Suprapubic skin (tissue), 4 donors: ENCODE measurements at regions not wholly inside any gene's neighbourhood (a gene's known extent, or its start where the extent isn't known, plus 50 kb on each side); places are given as distances from the start of the nearest gene placed in this dataset.

Source experiments
- DNase-seq, 2 donors: peaks; one replicate each; pipeline ENCODE4 v3.0.0-alpha.2; 2019; ENCODE audit warnings: low spot score in 2 of 2
- H3K27ac ChIP-seq: fragments of 200-600 bp; sonication (generic); one replicate; pipeline ENCODE4 v1.5.1; 2019
- H3K27me3 ChIP-seq: fragments of 200-600 bp; sonication (generic); one replicate; pipeline ENCODE4 v1.5.1; 2019
- H3K36me3 ChIP-seq: fragments of 200-600 bp; sonication (generic); one replicate; pipeline ENCODE4 v1.5.1; 2019
- H3K4me1 ChIP-seq: fragments of 200-600 bp; sonication (generic); one replicate; pipeline ENCODE4 v1.5.1; 2019
- H3K4me3 ChIP-seq: fragments of 200-600 bp; sonication (generic); one replicate; pipeline ENCODE4 v1.5.1; 2019; ENCODE audit warnings: mild to moderate bottlenecking
- H3K9me3 ChIP-seq: fragments of 200-600 bp; sonication (generic); one replicate; pipeline ENCODE4 v1.5.1; 2019
- CTCF ChIP-seq, 2 donors: fragments of 200-600 bp in 1 of 2; fragments of 450-650 bp in 1 of 2; sonication (generic) in 1 of 2; IDR thresholded peaks; one replicate each; pipeline ENCODE4 v1.5.1; 2016 to 2019; ENCODE audit warnings: antibody characterized with exemption in 2 of 2, mild to moderate bottlenecking in 1 of 2, moderate library complexity in 1 of 2
- EP300 ChIP-seq: sonication (generic); formaldehyde crosslinking; IDR thresholded peaks from one replicate; pipeline ENCODE4 v1.6.1; 2017; ENCODE audit warnings: antibody characterized with exemption
- POLR2A ChIP-seq, 2 donors: fragments of 450-650 bp; IDR thresholded peaks; one replicate each; pipeline ENCODE4 v1.6.1; 2017; ENCODE audit warnings: antibody characterized with exemption in 2 of 2, mild to moderate bottlenecking in 2 of 2, moderate library complexity in 2 of 2
- POLR2AphosphoS5 ChIP-seq, 3 donors: sonication (generic); formaldehyde crosslinking; IDR thresholded peaks; one replicate each; pipeline ENCODE4 v1.6.1; 2017; ENCODE audit warnings: antibody characterized with exemption in 3 of 3
- WGBS: methylation state at CpG from one replicate; pipeline ENCODE4 v1.1.5; 2018; 5-methylcytosine and 5-hydroxymethylcytosine counted together

GRCh38 chr10:9157656-9158055, 1103.2 kb downstream of the GATA3 start:
- 56% methylated on average over 3 of the region's 3 CpGs for WGBS
- no peak overlapping the region for H3K27ac ChIP-seq
- H3K4me3 ChIP-seq, result no peak overlapping the region
- no peak for DNase-seq
- H3K9me3 ChIP-seq, result no peaks in the 10 kb centered on the region
- H3K4me1 ChIP-seq, result no peaks in the 10 kb centered on the region
- H3K36me3 ChIP-seq, result no peaks in the 10 kb centered on the region
- H3K27me3 ChIP-seq, result no peaks in the 10 kb centered on the region
- no peak for TF ChIP-seq CTCF (IDR thresholded peaks at IDR 0.05)
- TF ChIP-seq EP300, result no peak
- TF ChIP-seq POLR2AphosphoS5 (IDR thresholded peaks at IDR 0.05), result no peak
- no peak for TF ChIP-seq POLR2A (IDR thresholded peaks at IDR 0.05)

DNA sequence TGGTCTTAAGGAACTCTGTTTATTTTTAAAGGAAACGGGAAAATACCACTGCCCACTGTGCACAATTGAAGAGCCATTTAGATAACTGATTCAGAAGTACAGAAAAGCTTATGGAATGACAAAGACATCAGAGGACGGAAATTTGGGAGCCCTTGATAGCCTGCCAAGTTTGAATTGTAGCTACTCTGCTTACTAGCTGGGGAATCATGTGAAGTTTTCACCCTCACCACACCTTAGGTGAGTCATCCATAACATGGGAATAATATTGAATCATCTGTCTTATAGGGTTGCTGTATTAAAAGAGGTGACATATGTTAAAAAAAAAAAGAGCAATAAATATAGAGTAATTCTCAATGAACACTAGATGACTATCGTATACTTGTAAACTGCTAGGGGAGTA, 1104.2 kb downstream of the GATA3 start:
- no peak for TF ChIP-seq CTCF (IDR thresholded peaks at IDR 0.05)
- TF ChIP-seq POLR2A (IDR thresholded peaks at IDR 0.05), result no peak
- TF ChIP-seq EP300, result no peak
- TF ChIP-seq POLR2AphosphoS5 (IDR thresholded peaks at IDR 0.05), result no peak
- 61% methylated on average over 3 of the region's 3 CpGs for WGBS
- no peak overlapping the region for H3K4me3 ChIP-seq
- H3K4me1 ChIP-seq, result no peaks in the 10 kb centered on the region
- no peaks in the 10 kb centered on the region for H3K9me3 ChIP-seq
- no peak for DNase-seq
- no peak overlapping the region for H3K27ac ChIP-seq
- no peaks in the 10 kb centered on the region for H3K36me3 ChIP-seq
- H3K27me3 ChIP-seq, result no peaks in the 10 kb centered on the region

- no peak overlapping the region for H3K4me3 ChIP-seq
- H3K27me3 ChIP-seq, result no peaks in the 10 kb centered on the region
- WGBS, result 82% methylated on average over 2 of the region's 2 CpGs
- no peaks in the 10 kb centered on the region for H3K4me1 ChIP-seq
- H3K36me3 ChIP-seq, result no peaks in the 10 kb centered on the region
- TF ChIP-seq POLR2AphosphoS5 (IDR thresholded peaks at IDR 0.05) (no peak), POLR2A (IDR thresholded peaks at IDR 0.05) (no peak), CTCF (IDR thresholded peaks at IDR 0.05) (no peak), EP300 (no peak)
- no peaks in the 10 kb centered on the region for H3K9me3 ChIP-seq
- no peak overlapping the region for H3K27ac ChIP-seq
- DNase-seq, result no peak
These were observed 1105.8 kb downstream of the GATA3 start for GRCh38 chr10:9160275-9160674.

- WGBS, result 87% methylated on average over 2 of the region's 2 CpGs
- no peaks in the 10 kb centered on the region for H3K36me3 ChIP-seq
- TF ChIP-seq EP300 (no peak), CTCF (IDR thresholded peaks at IDR 0.05) (no peak), POLR2AphosphoS5 (IDR thresholded peaks at IDR 0.05) (no peak), POLR2A (IDR thresholded peaks at IDR 0.05) (no peak)
These were observed 1109.2 kb downstream of the GATA3 start for GRCh38 chr10:9163699-9164098.

DNA sequence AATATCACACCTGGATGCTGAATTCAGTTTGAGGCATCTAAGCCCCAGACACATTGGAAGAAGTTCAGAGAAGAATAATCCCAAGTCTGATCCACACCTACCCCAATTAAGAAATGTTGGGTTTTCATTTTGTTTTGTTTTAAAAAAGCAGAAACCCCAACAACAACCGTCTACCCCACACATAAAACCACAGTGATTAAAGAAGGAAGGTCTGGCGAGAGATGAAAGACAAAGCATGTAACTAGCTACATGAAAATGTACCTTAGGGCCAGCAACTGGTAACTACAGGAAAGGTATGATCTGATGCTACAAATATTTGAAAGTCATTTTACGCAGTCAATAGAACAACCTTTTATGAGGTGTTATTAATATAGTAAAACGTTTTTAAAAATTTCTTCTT, 1112.3 kb downstream of the GATA3 start:
- no peak for TF ChIP-seq EP300
- no peak for TF ChIP-seq POLR2AphosphoS5 (IDR thresholded peaks at IDR 0.05)
- TF ChIP-seq POLR2A (IDR thresholded peaks at IDR 0.05), result no peak
- no peak for TF ChIP-seq CTCF (IDR thresholded peaks at IDR 0.05)
- DNase-seq, result no peak
- Histone ChIP-seq H3K4me1 (no peaks in the 10 kb centered on the region), H3K27ac (no peak overlapping the region), H3K36me3 (no peaks in the 10 kb centered on the region), H3K27me3 (no peaks in the 10 kb centered on the region), H3K4me3 (no peak overlapping the region), H3K9me3 (no peaks in the 10 kb centered on the region)
- WGBS, result 39% methylated on average over 4 of the region's 4 CpGs

More at GRCh38 chr10:9163699-9164098, 1109.2 kb downstream of the GATA3 start:
- Histone ChIP-seq H3K4me1 (no peaks in the 10 kb centered on the region), H3K4me3 (no peak overlapping the region), H3K27ac (no peak overlapping the region), H3K27me3 (no peaks in the 10 kb centered on the region), H3K9me3 (no peaks in the 10 kb centered on the region)
- no peak for DNase-seq
